Right renal pelvis (tissue), 4 donors: ENCODE measurements at regions not wholly inside any gene's neighbourhood (a gene's known extent, or its start where the extent isn't known, plus 50 kb on each side); places are given as distances from the start of the nearest gene placed in this dataset.

ENCODE experiments used
- DNase-seq, 4 donors: peaks; one replicate each; pipeline ENCODE4 v3.0.0-alpha.2; 2013; ENCODE audit warnings: low read depth in 4 of 4, low spot score in 3 of 4, missing footprints in 1 of 4

GRCh38 chr9:73841018-73841417 lies 656.1 kb upstream of the RORB start:
- DNase-seq, result no peak

DNA sequence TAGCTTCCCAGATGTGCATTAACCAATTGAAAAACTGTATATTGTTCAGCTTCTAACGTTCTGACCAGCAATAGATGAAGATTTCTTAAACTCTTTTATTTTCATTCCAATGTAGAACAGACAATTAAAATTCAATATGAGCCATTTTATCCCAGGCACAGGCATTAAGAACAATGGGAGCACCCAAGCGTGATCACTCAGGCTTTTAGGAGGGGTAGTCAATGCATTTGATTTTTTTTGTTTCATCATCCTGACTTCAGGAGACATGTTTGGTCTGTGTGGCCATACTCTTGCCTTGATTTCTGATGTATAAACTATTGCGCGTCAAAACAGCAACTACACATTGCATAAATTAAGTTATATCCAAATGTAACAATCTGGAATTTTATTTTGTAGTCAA lies 653.0 kb upstream of the RORB start:
- no peak for DNase-seq

DNA sequence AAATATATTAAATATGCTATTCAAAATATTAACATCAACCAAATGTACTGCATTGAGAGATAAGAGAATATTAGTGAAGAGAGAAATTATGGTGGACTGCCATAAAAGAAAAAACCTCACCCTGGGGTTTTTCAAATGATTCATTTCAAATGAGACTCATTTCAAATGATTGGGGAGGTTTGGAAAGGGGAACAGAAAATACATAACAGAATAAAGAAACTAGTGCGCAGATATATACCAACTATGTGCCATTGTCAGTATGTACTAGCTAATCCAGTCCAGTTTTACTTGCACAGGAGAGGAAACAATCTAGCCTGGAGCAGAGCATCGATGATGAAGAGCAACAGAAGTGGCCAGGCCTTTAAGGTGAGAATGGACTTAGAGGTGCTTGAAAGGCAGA lies 651.6 kb upstream of the RORB start:
- no peak for DNase-seq

DNA sequence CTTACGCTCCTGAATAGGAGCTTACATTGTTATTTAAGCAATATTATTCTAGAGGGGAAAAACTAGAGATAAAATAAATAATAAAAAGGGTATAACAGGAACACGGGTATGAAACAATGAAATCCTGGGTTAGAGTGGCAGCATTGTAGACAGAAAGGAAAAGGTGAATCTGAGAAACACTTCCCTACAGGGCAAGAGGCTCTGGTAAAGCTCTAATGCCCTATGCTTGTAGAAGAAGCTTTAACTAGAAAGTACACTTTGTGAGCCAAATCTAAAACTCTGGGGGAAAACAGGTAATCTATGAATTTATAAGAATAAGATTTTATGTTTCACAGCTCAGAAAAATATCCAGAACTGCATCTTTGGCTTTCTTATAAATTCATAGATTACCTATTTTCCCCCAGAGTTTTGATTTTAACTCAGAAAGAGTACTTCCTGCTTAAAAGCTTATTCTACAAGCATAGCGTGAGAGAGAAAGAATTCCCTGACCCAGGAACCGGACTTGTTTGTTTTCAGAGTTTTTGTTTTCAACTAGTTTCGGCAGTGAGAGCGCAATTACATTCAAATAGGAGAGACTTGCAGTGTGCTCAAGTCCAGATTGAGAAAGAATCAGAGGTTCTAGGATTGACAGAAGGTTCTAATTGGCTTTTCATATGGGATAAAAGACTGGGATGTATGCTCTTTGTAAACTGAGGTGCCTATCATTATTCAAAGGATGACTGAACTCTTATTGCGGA lies 651.0 kb upstream of the RORB start:
- DNase-seq, result no peak

DNA sequence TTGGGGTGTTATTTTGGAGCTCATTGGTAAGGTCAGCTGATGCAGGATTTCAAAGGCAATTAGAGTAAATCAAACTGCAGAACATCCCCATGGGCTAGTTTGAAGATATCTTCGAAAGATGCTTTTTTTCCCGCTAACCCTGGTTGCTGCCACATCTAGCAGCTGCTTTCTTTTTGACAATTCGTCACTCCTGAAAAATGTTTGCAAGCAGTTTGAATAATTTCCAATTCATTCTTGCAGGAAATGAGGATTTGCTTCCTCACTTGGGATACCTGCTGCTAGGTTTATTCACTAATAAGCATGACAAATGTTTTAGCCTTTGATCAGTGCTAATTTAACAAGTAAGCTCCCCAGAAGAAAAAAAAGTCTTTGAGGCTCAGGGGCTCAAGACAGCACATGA lies 649.6 kb upstream of the RORB start:
- DNase-seq, result no peak

DNA sequence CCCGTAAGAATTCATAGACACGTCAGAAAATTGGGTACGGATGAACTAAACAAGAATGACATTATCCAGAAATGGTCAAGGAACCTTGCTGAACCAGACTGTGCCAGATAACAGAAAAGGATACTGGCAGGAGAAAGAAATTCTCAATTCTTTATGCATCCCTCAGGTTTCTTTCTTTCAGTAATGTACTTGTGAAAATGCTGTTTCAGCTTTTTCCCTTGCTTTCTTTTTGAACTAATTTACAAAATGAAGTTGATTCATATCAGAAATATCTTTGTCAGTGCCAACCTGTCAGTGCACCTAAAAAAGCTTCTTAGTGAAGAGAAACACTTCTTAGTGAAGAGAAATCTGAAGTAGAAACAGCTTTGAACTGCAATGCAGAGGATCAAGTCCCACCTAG lies 643.6 kb upstream of the RORB start:
- DNase-seq, result no peak

DNA sequence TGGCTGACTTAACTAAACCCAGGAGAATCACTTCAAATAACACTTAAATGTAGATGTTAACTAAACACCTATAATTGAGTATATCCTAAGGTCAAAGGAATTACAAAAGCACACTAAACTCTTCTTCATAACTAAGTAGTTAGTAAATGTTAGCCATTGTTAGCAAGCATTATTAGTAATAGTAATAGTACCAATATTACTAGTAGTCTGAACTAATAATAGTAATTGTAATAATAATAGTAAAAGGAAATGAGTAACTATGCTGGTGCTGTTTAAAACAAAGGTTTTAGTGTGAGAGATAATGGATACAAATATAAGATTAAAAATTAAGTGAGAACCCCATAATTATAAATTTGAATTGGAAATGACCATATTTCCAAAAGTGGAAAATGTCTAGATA lies 641.9 kb upstream of the RORB start:
- DNase-seq, result no peak

- no peak for DNase-seq
Observed at GRCh38 chr9:73863924-73864323, 633.2 kb upstream of the RORB start.

DNA sequence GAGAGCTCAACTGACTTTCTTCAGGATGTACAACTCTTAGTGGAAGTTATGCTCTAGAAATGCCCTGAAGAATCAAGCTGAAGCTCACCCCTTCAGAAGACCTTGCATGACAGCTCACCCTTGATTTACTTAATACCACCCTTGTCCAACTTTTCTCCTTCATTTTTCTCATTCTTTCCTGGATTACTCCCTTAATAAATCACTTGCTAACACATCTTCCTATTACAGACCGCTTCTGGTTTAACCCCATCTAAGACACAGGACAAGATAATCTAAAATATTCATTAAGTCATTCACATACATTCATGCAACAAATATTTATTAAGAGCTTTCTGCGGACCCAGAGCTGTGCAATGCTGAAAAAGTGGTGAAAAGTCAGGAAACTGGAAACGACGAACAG lies 630.7 kb upstream of the RORB start:
- no peak for DNase-seq

- peak in 2 of 4 donors; percentile 3 to 12 for DNase-seq
Observed at GRCh38 chr9:73869264-73869663, 627.9 kb upstream of the RORB start.

GRCh38 chr9:73871636-73872035 lies 625.5 kb upstream of the RORB start:
- no peak for DNase-seq

DNA sequence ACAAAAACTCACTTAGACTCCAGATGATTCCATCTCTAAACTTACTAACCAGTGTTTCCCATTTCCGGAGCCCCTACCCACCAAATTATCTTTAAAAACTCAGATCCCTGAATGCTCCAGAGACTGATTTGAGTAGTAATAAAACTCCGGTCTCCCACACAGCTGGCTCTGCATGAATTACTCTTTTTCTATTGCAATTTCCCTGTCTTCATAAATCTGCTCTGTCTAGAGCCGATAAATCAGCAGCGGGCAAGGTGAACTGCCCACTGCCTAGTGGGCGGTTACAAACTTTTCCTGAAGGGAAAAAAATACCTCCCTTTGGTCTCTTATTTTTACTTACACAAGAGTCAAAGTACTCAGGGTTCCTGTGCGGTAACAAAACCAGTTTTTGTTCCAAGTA lies 624.4 kb upstream of the RORB start:
- peak in 3 of 4 donors; percentile 7 to 38 (median 33) for DNase-seq

- DNase-seq, result no peak
Observed at GRCh38 chr9:73880101-73880500, 617.0 kb upstream of the RORB start.

DNA sequence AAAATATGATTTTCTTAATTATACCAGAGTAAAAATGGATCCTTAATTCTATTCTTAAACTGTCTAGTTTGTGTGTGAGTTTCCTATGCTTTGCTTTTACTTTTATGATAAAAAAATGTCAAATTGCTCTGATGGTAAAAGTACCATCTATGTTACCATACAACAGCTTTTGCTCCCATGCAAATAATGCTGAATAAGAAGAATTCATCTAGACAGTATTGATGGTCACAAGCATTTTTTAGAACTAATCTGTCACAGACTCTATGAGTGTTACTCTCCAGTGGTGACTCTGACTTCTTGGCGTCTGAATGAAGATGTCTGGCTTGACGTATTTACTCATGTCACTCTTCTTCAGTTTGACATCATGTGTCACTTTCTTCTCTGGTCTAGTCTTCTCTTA lies 608.1 kb upstream of the RORB start:
- no peak for DNase-seq

- no peak for DNase-seq
Observed at GRCh38 chr9:73890685-73891277, 606.4 kb upstream of the RORB start.

- DNase-seq, result no peak
Observed at GRCh38 chr9:73892335-73892734, 604.8 kb upstream of the RORB start.

GRCh38 chr9:73893230-73893629 lies 603.9 kb upstream of the RORB start:
- DNase-seq, result no peak

DNA sequence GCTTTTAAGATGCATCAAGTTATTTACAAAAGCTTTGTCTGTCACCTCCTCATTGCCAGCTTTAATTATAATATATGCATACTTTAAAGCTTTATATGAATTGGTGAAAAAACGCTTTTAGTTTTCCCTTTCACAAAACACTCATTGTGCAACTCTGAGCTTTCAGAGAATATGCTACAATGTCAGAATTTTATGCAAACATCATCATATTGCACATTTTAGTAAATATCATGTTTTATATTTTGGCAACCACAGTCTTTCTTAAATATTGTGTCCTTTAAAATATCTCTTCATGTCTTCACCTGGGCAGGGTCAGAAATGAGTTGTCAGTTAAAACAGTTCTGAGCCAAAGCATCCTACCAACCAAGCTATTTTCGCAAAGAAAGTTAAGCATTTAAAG lies 601.1 kb upstream of the RORB start:
- no peak for DNase-seq

DNA sequence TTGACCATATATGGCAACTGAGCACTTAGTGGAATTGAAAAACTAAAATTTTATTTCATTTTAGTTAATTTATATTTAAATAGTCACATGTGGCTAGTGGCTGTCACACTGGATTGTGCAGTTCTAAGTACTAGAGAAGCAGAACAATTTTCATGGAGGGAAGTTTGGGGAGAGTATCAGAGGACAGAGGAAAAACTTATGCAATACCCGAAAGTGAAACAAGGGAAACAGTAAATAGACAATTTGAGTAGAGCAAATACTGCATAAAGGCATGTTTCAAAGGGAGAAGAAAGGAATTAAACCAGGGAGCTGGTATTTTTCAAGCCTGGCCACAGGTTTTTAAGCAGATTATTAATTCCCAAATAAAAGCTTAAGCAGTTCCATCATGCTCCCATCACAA lies 590.5 kb upstream of the RORB start:
- no peak for DNase-seq

DNA sequence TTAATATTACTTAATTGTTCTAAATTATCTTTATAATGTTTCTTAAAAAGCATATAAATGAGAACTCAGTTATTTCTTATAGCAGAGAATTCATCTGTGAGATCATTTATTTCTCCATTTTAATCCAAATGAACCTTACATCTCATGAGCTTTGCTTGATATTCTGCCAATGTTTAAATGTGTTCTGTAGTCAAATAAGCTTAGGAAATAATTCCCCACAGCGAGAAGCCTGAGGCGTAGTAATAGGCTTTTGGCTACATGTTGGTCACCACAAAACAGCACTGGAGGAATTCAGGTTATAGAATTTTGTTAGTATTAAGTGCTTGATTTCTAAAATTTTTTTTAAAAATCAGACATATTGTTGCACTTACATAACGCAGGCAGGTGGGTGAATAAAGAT lies 585.3 kb upstream of the RORB start:
- no peak for DNase-seq

- no peak for DNase-seq
Observed at GRCh38 chr9:73916016-73916673, 581.0 kb upstream of the RORB start.

- DNase-seq, result no peak
Observed at GRCh38 chr9:73919712-73920111, 577.4 kb upstream of the RORB start.
